ENCODE measurements at regions not wholly inside any gene's neighbourhood (a gene's known extent, or its start where the extent isn't known, plus 50 kb on each side); places are given as distances from the start of the nearest gene placed in this dataset.

- ATAC-seq (no peak), DNase-seq (ENCODE audit: low read depth, low spot score) (no peak)
- Histone ChIP-seq H3K27ac (ENCODE audit: low read length) (no peak overlapping the region), H3K9me3 (ENCODE audit: control insufficient read depth, insufficient read depth, low read depth, low read length) (no peaks in the 10 kb centered on the region), H3K4me3 (ENCODE audit: low read depth in 2 of 2, low read length in 2 of 2) (no peak overlapping the region), H3K4me1 (ENCODE audit: control insufficient read depth, insufficient read depth, low read length) (no peaks in the 10 kb centered on the region), H3K27me3 (ENCODE audit: control insufficient read depth, insufficient read depth, low read length) (no peaks in the 10 kb centered on the region), H3K36me3 (ENCODE audit: control insufficient read depth, insufficient read depth, low read length) (no peaks in the 10 kb centered on the region)
- no TSS peak for BruUV-seq (replicated peaks)
- POLR2A ChIA-PET, result no interaction called here
- intact Hi-C loops (cut with micrococcal nuclease; ENCODE audit: unreplicated experiment), result no loop called here
- in situ Hi-C loops (cut with HindIII; ENCODE audit: low pct_unique_long_range_greater_than_20kb, low sequenced_read_pairs), result no loop called here
- no peak for TF ChIP-seq CTCF (IDR thresholded peaks at IDR 0.05)
- CTCF ChIA-PET, result no interaction called here
These were observed 592.7 kb upstream of the SLC35B3 start for GRCh38 chr6:9028086-9028485.

DNA sequence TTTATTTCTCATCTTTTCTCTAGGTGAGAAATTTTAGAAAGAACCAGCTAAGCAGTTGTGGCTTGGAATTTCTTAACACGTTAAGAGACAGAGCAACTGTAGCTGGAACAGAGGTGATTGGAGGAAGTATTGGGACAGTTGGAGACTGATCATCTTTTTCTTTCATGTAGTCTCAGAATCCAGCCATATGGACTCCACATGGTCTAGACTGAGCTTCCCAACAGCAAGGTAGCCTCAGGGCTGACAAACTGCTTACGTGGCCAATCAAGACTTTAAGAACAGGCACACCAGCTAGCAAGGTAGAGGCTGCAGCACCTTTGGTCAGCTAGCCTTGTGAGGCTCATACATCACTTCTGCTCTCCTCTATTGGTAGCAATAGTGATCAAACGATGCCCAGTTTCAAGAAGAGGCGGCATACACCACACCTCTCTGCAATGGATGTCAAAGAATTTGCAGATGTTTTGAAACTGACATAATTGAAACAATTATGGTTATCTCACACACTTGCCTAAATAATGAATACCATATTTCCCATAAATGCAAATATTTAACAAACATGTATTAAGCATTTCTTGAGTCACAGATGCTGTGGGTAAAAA lies 590.5 kb upstream of the SLC35B3 start:
- Histone ChIP-seq H3K4me1 (ENCODE audit: control insufficient read depth, insufficient read depth, low read length) (no peaks in the 10 kb centered on the region), H3K27ac (ENCODE audit: low read length) (no peak overlapping the region), H3K4me3 (ENCODE audit: low read depth in 2 of 2, low read length in 2 of 2) (no peak overlapping the region), H3K36me3 (ENCODE audit: control insufficient read depth, insufficient read depth, low read length) (no peaks in the 10 kb centered on the region), H3K27me3 (ENCODE audit: control insufficient read depth, insufficient read depth, low read length) (no peaks in the 10 kb centered on the region), H3K9me3 (ENCODE audit: control insufficient read depth, insufficient read depth, low read depth, low read length) (no peaks in the 10 kb centered on the region)
- intact Hi-C loops (cut with micrococcal nuclease; ENCODE audit: unreplicated experiment), result no loop called here
- in situ Hi-C loops (cut with HindIII; ENCODE audit: low pct_unique_long_range_greater_than_20kb, low sequenced_read_pairs), result no loop called here
- DNase-seq (ENCODE audit: low read depth, low spot score) (no peak), ATAC-seq (no peak)
- ChIA-PET CTCF (no interaction called here), POLR2A (interaction anchor here (0.6 kb wide), 2 partner anchors 89 to 879 kb away, joined by 3 read pairs; no protein-coding TSS in a partner anchor)
- BruUV-seq (replicated peaks), result no TSS peak
- TF ChIP-seq SIN3A (IDR thresholded peaks at IDR 0.05; ENCODE audit: borderline replicate concordance, insufficient read depth, low read depth, low read length) (no peak), CTCF (IDR thresholded peaks at IDR 0.05) (no peak), TCF7L2 (IDR thresholded peaks at IDR 0.05; ENCODE audit: low read depth, low read length) (no peak), POLR2AphosphoS5 (IDR thresholded peaks at IDR 0.05; ENCODE audit: low read depth, low read length) (no peak), REST (IDR thresholded peaks at IDR 0.05; ENCODE audit: insufficient read depth in 1 of 2, low read depth in 2 of 2, low read length in 1 of 2) (no peak)

All from Panc1 (cell line).